B cell (primary cell): ENCODE measurements at regions not wholly inside any gene's neighbourhood (a gene's known extent, or its start where the extent isn't known, plus 50 kb on each side); places are given as distances from the start of the nearest gene placed in this dataset.

Experiments used
- ATAC-seq: fragments of 200-7000 bp; cut with Tn5 transposase; one replicate; pipeline ENCODE4 v1.10.0; 2021; ENCODE audit warnings: low read depth, mild to moderate bottlenecking, moderate number of reproducible peaks, moderate library complexity
- CTCF ChIA-PET: fragments of 350-600 bp; sonication (Branson Sonifier 250); formaldehyde crosslinking; loops from one replicate; lab custom pipeline; 2021; ENCODE audit warnings: antibody characterized with exemption, inconsistent platforms; lab: Charles Lee
- POLR2A ChIA-PET: fragments of 350-600 bp; sonication (Branson Sonifier 250); formaldehyde crosslinking; loops from one replicate; lab custom pipeline; 2021; ENCODE audit warnings: antibody characterized with exemption; lab: Charles Lee
- DNase-seq: peaks from one replicate; pipeline ENCODE4 v3.0.0; 2013
- H2AFZ ChIP-seq: 2 replicates; pipeline ENCODE4 v1.6.1; 2012; ENCODE audit warnings: mild to moderate bottlenecking, low read depth, low read length; ENCODE audit not compliant: insufficient read depth, poor library complexity, severe bottlenecking
- H3K27ac ChIP-seq, 2 donors: 1 replicate in 1 of 2; 2 replicates in 1 of 2; pipeline ENCODE4 v1.5.1; 2012 to 2013; ENCODE audit warnings: low read length in 2 of 2, mild to moderate bottlenecking in 2 of 2, moderate library complexity in 1 of 2
- H3K27me3 ChIP-seq, 4 experiments: fragments of 200-600 bp in 1 of 4; sonication (generic) in 1 of 4; replicated peaks in 1 of 4; 1 replicate in 2 of 4; 2 replicates in 2 of 4; pipeline versions ENCODE4 v1.6.1 to v1.7.0; 2013 to 2016; ENCODE audit warnings: low read length in 3 of 4, mild to moderate bottlenecking in 2 of 4, mixed read lengths in 1 of 4, moderate library complexity in 1 of 4; ENCODE audit not compliant: insufficient read depth in 4 of 4, control insufficient read depth in 3 of 4; ENCODE audit errors: control extremely low read depth in 1 of 4
- H3K36me3 ChIP-seq, 2 experiments: replicated peaks in 1 of 2; 1 replicate in 1 of 2; 2 replicates in 1 of 2; pipeline versions ENCODE4 v1.6.1 to v1.7.1; 2013; ENCODE audit warnings: low read length in 1 of 2; ENCODE audit not compliant: insufficient read depth in 2 of 2, control insufficient read depth in 1 of 2; ENCODE audit errors: control extremely low read depth in 1 of 2, extremely low read depth in 1 of 2
- H3K4me1 ChIP-seq, 2 donors: fragments of 200-600 bp in 1 of 2; sonication (generic) in 1 of 2; 1 replicate in 1 of 2; 2 replicates in 1 of 2; pipeline versions ENCODE4 v1.5.1 to v1.6.1; 2013 to 2017; ENCODE audit warnings: low read length in 2 of 2; ENCODE audit not compliant: control insufficient read depth in 2 of 2, insufficient read depth in 2 of 2
- H3K4me2 ChIP-seq: replicated peaks from 2 replicates; pipeline ENCODE3; 2012; ENCODE audit warnings: mild to moderate bottlenecking, low read depth, low read length; ENCODE audit not compliant: poor library complexity, severe bottlenecking
- H3K4me3 ChIP-seq, 5 experiments: fragments of 200-600 bp in 1 of 5; sonication (generic) in 1 of 5; 1 replicate in 3 of 5; 2 replicates in 2 of 5; pipeline versions ENCODE4 v1.5.1 to v1.7.0; 2011 to 2016; ENCODE audit warnings: low read length in 4 of 5, mild to moderate bottlenecking in 4 of 5, low read depth in 2 of 5, control low read depth in 1 of 5, moderate library complexity in 1 of 5; ENCODE audit not compliant: insufficient read depth in 1 of 5; ENCODE audit errors: control extremely low read depth in 1 of 5, extremely low read depth in 1 of 5
- H3K79me2 ChIP-seq: fragments of 200-600 bp; sonication (generic); one replicate; pipeline ENCODE4 v1.6.0; 2016; ENCODE audit warnings: low read length; ENCODE audit not compliant: control insufficient read depth, insufficient read depth
- H3K9ac ChIP-seq: fragments of 200-600 bp; sonication (generic); 2 replicates; pipeline ENCODE4 v1.6.1; 2017; ENCODE audit warnings: mild to moderate bottlenecking, low read length, moderate library complexity
- H3K9me3 ChIP-seq, 3 donors: one replicate each; pipeline versions ENCODE4 v1.6.1 to v1.7.1; 2013; ENCODE audit warnings: low read length in 2 of 3; ENCODE audit not compliant: control insufficient read depth in 2 of 3, insufficient read depth in 1 of 3; ENCODE audit errors: control extremely low read depth in 1 of 3
- H4K20me1 ChIP-seq: 2 replicates; pipeline ENCODE4 v1.6.0; 2012; ENCODE audit warnings: mild to moderate bottlenecking, low read length; ENCODE audit not compliant: insufficient read depth, control insufficient read depth, poor library complexity, severe bottlenecking
- H3K27ac Mint-ChIP-seq: one replicate; pipeline ENCODE4 v1.8.0; 2021; ENCODE audit warnings: mixed read lengths
- H3K27me3 Mint-ChIP-seq: one replicate; pipeline ENCODE4 v1.8.0; 2021; ENCODE audit warnings: mixed read lengths
- H3K4me1 Mint-ChIP-seq: one replicate; pipeline ENCODE4 v1.8.0; 2021; ENCODE audit warnings: mixed read lengths
- H3K4me3 Mint-ChIP-seq: one replicate; pipeline ENCODE4 v1.8.0; 2021; ENCODE audit warnings: mixed read lengths
- H3K9me3 Mint-ChIP-seq: one replicate; pipeline ENCODE4 v1.8.0; 2022; ENCODE audit warnings: mixed read lengths; ENCODE audit not compliant: insufficient read depth
- EZH2 ChIP-seq: IDR thresholded peaks from 2 replicates; pipeline ENCODE4 v1.6.1; 2012; ENCODE audit warnings: borderline replicate concordance, low read depth, mild to moderate bottlenecking, moderate library complexity, low read length; ENCODE audit not compliant: insufficient read depth, poor library complexity, severe bottlenecking
- WGBS: methylation state at CpG from one replicate; pipeline ENCODE4 v1.1.5; 2013; ENCODE audit warnings: missing lambda C conversion rate; ENCODE audit not compliant: insufficient coverage; 5-methylcytosine and 5-hydroxymethylcytosine counted together
- intact Hi-C: fragments of 100-400 bp; cut with micrococcal nuclease; formaldehyde crosslinking; loops from one replicate; pipeline ENCODE4 v1.10.0; 2022
- TF ChIP-seq, protein P1 (sequence below): fragments of 200-600 bp; IDR thresholded peaks from one replicate; pipeline ENCODE4 v1.8.0; 2022; ENCODE audit warnings: antibody characterized with exemption, mild to moderate bottlenecking

DNA sequence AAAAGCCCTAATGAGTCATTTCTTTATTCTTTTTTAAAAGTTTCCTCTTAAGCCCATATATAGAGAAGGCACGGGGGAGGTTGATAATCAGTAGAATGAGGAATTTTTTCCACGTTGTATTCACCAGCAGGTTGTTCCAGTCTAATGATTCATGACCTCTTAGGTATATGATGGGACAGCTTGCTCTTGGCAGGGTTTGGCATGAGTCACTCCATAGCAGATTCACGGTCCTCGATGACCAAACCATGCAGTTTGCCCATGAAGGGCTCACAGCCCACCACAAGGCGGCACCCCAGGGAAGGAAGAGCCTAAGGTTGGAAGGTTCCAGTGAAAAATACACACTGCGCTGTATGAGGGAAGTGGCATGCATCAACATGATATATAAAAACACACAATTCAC, 623.8 kb upstream of the DIPK2B start:
- no peaks in the 10 kb centered on the region for H3K4me1 ChIP-seq
- Mint-ChIP-seq H3K9me3 (no peaks in the 10 kb centered on the region), H3K4me3 (no peak overlapping the region), H3K27ac (no peak overlapping the region), H3K27me3 (no peaks in the 10 kb centered on the region), H3K4me1 (no peaks in the 10 kb centered on the region)
- H4K20me1 ChIP-seq = no peaks in the 10 kb centered on the region
- H3K27ac ChIP-seq = no peak overlapping the region
- DNase-seq (no peak), ATAC-seq (no peak)
- no peak overlapping the region for H3K4me2 ChIP-seq
- no peak for TF ChIP-seq EZH2
- TF ChIP-seq, protein P1, sequence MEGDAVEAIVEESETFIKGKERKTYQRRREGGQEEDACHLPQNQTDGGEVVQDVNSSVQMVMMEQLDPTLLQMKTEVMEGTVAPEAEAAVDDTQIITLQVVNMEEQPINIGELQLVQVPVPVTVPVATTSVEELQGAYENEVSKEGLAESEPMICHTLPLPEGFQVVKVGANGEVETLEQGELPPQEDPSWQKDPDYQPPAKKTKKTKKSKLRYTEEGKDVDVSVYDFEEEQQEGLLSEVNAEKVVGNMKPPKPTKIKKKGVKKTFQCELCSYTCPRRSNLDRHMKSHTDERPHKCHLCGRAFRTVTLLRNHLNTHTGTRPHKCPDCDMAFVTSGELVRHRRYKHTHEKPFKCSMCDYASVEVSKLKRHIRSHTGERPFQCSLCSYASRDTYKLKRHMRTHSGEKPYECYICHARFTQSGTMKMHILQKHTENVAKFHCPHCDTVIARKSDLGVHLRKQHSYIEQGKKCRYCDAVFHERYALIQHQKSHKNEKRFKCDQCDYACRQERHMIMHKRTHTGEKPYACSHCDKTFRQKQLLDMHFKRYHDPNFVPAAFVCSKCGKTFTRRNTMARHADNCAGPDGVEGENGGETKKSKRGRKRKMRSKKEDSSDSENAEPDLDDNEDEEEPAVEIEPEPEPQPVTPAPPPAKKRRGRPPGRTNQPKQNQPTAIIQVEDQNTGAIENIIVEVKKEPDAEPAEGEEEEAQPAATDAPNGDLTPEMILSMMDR = no peak
- POLR2A ChIA-PET = no interaction called here
- no peak overlapping the region for H3K4me3 ChIP-seq
- H3K36me3 ChIP-seq = no peaks in the 10 kb centered on the region
- H3K9me3 ChIP-seq = no peaks in the 10 kb centered on the region
- intact Hi-C loops = no loop called here
- no peaks in the 10 kb centered on the region for H3K27me3 ChIP-seq
- WGBS = 67% methylated on average over 2 of the region's 6 CpGs
- no peak overlapping the region for H3K9ac ChIP-seq
- no peaks in the 10 kb centered on the region for H3K79me2 ChIP-seq
- CTCF ChIA-PET = interaction anchor here (1.0 kb wide), 1 partner anchor 25 kb away, joined by 3 read pairs; no protein-coding TSS in a partner anchor
- no peak overlapping the region for H2AFZ ChIP-seq

DNA sequence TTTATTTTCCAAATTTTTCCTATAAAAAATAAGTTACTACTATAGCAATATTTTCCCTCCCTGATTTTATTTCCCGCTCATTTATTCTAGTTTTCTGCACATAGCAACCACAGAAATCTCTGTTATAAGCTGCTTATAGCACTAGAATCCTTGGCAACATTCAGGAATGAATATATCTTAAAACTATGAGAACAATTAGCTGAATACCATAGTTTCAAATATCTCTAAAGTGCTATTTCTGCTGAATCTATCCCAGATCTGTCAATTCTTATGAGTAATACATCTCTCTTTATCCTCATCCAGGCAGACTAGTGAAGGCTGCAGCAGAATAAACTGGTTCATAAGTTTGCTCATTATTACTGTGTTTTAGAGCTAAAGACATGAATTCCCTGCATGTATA, 622.9 kb upstream of the DIPK2B start:
- no CpG with 5 or more reads among the region's 1 CpG for WGBS
- no peak for ATAC-seq

More for the DNA sequence above, 622.9 kb upstream of the DIPK2B start:
- no peaks in the 10 kb centered on the region for H3K4me1 Mint-ChIP-seq
- intact Hi-C loops = no loop called here
- ChIA-PET CTCF (interaction anchor here (1.0 kb wide), 1 partner anchor 24 kb away, joined by 3 read pairs; no protein-coding TSS in a partner anchor), POLR2A (no interaction called here)
- H3K27me3 Mint-ChIP-seq = no peaks in the 10 kb centered on the region
- no peaks in the 10 kb centered on the region for H3K9me3 Mint-ChIP-seq
- Histone ChIP-seq H3K79me2 (no peaks in the 10 kb centered on the region), H3K4me2 (no peak overlapping the region), H3K4me3 (no peak overlapping the region), H4K20me1 (no peaks in the 10 kb centered on the region), H3K9me3 (no peaks in the 10 kb centered on the region), H3K27ac (no peak overlapping the region), H3K9ac (no peak overlapping the region), H2AFZ (no peak overlapping the region), H3K27me3 (no peaks in the 10 kb centered on the region), H3K4me1 (no peaks in the 10 kb centered on the region), H3K36me3 (no peaks in the 10 kb centered on the region)
- no peak overlapping the region for H3K27ac Mint-ChIP-seq
- no peak for TF ChIP-seq EZH2
- TF ChIP-seq, protein P1 = no peak
- DNase-seq = no peak
- no peak overlapping the region for H3K4me3 Mint-ChIP-seq
